Bronchial epithelial cell (primary cell): ENCODE measurements at regions not wholly inside any gene's neighbourhood (a gene's known extent, or its start where the extent isn't known, plus 50 kb on each side); places are given as distances from the start of the nearest gene placed in this dataset.

Experiments used
- DNase-seq: peaks from one replicate; pipeline ENCODE4 v3.0.0-alpha.2; 2010; ENCODE audit warnings: low read depth
- FAIRE-seq: peaks from 2 replicates; lab custom pipeline; 2011; peaks lifted over from hg19 to GRCh38; lab: Jason Lieb, UNC
- H3K27me3 ChIP-seq: 2 replicates; pipeline ENCODE4 v1.5.1; 2011; ENCODE audit warnings: low read length; ENCODE audit not compliant: control insufficient read depth, insufficient read depth
- H3K36me3 ChIP-seq: 2 replicates; pipeline ENCODE4 v1.5.1; 2011; ENCODE audit warnings: low read length; ENCODE audit not compliant: control insufficient read depth, insufficient read depth
- H3K4me3 ChIP-seq: 2 replicates; pipeline ENCODE4 v1.5.1; 2011; ENCODE audit warnings: mild to moderate bottlenecking, low read depth, low read length, control low read depth
- CTCF ChIP-seq: IDR thresholded peaks from 2 replicates; pipeline ENCODE4 v1.5.1; 2011; ENCODE audit warnings: mild to moderate bottlenecking, moderate library complexity, low read length, control low read depth, inconsistent platforms; ENCODE audit not compliant: insufficient read depth, severe bottlenecking

GRCh38 chr18:22701326-22701725 lies 231.8 kb upstream of the RBBP8 start:
- DNase-seq (no peak), FAIRE-seq (no peak)
- Histone ChIP-seq H3K36me3 (no peaks in the 10 kb centered on the region), H3K27me3 (no peaks in the 10 kb centered on the region), H3K4me3 (no peak overlapping the region)
- no peak for TF ChIP-seq CTCF

GRCh38 chr18:22701795-22702194 lies 231.3 kb upstream of the RBBP8 start:
- no peak for FAIRE-seq
- TF ChIP-seq CTCF, result no peak

GRCh38 chr18:22702806-22703205 lies 230.3 kb upstream of the RBBP8 start:
- Histone ChIP-seq H3K36me3 (no peaks in the 10 kb centered on the region), H3K27me3 (no peaks in the 10 kb centered on the region), H3K4me3 (no peak overlapping the region)
- DNase-seq (no peak), FAIRE-seq (no peak)
- TF ChIP-seq CTCF, result no peak

More at GRCh38 chr18:22701795-22702194, 231.3 kb upstream of the RBBP8 start:
- DNase-seq, result no peak
- Histone ChIP-seq H3K27me3 (no peaks in the 10 kb centered on the region), H3K36me3 (no peaks in the 10 kb centered on the region), H3K4me3 (no peak overlapping the region)

GRCh38 chr18:22703883-22704585 lies 229.1 kb upstream of the RBBP8 start:
- Histone ChIP-seq H3K36me3 (no peaks in the 10 kb centered on the region), H3K4me3 (no peak overlapping the region), H3K27me3 (no peaks in the 10 kb centered on the region)
- no peak for FAIRE-seq
- DNase-seq, result peak; percentile 63
- peak; percentile 59 for TF ChIP-seq CTCF

GRCh38 chr18:22704586-22704918 lies 228.6 kb upstream of the RBBP8 start:
- FAIRE-seq (no peak), DNase-seq (no peak)

More at GRCh38 chr18:22704586-22704918, 228.6 kb upstream of the RBBP8 start:
- Histone ChIP-seq H3K4me3 (no peak overlapping the region), H3K27me3 (no peaks in the 10 kb centered on the region), H3K36me3 (no peaks in the 10 kb centered on the region)
- TF ChIP-seq CTCF, result no peak
